Erythroblast (primary cell): ENCODE measurements at regions not wholly inside any gene's neighbourhood (a gene's known extent, or its start where the extent isn't known, plus 50 kb on each side); places are given as distances from the start of the nearest gene placed in this dataset.
"Not testable (repeated sequence)": the region's sequence is repeated elsewhere in the genome, so short reads cannot be mapped to it uniquely, and the experiment has no call there.

ENCODE experiments used
- GATA1 ChIP-seq: IDR thresholded peaks from 2 replicates; pipeline ENCODE4 v1.6.1; 2011; ENCODE audit warnings: low read depth, mild to moderate bottlenecking, control low read depth, low read length, moderate library complexity
- POLR2A ChIP-seq: IDR thresholded peaks from 2 replicates; pipeline ENCODE4 v1.6.1; 2011; ENCODE audit warnings: mild to moderate bottlenecking, low read length

DNA sequence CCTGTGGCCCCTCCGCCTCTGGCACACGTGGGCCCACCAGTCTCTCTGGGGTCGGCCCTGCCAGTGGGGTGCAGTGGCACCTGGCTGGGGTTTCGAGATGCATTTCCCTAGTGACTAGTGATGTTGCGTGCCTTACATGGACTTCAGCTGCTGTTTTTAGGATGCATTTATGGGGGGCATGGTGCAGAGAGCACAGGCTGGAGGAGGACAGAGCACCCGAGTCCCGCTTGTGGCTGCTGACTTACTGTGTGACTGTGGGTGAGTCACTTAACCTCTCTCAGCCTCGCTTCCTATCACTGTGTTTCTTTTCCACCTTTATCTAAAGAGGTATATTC, 213.0 kb upstream of the ZNF469 start:
- not testable (repeated sequence) for TF ChIP-seq POLR2A, GATA1
